Activated CD8-positive, alpha-beta T cell treated with anti-CD3 and anti-CD28 coated beads for 36 hours (primary cell): ENCODE measurements at regions not wholly inside any gene's neighbourhood (a gene's known extent, or its start where the extent isn't known, plus 50 kb on each side); places are given as distances from the start of the nearest gene placed in this dataset.

ENCODE experiments used
- ATAC-seq: fragments of 200-7000 bp; cut with Tn5 transposase; one replicate; pipeline ENCODE4 v1.10.0; 2021; ENCODE audit warnings: mild to moderate bottlenecking, moderate library complexity
- CTCF ChIA-PET: fragments of 350-600 bp; sonication (Branson Sonifier 250); formaldehyde crosslinking; loops from one replicate; lab custom pipeline; 2021; ENCODE audit warnings: antibody characterized with exemption; lab: Charles Lee
- POLR2A ChIA-PET: fragments of 350-600 bp; sonication (Branson Sonifier 250); formaldehyde crosslinking; loops from one replicate; lab custom pipeline; 2021; ENCODE audit warnings: antibody characterized with exemption; lab: Charles Lee
- DNase-seq: peaks from one replicate; pipeline ENCODE4 v3.0.0-alpha.2; 2020
- H3K27ac Mint-ChIP-seq: one replicate; pipeline ENCODE4 v1.8.0; 2021; ENCODE audit warnings: mild to moderate bottlenecking, mixed read lengths
- H3K27me3 Mint-ChIP-seq: one replicate; pipeline ENCODE4 v1.8.0; 2021; ENCODE audit warnings: mixed read lengths
- H3K36me3 Mint-ChIP-seq: one replicate; pipeline ENCODE4 v1.8.0; 2021; ENCODE audit warnings: low read depth, mixed read lengths
- H3K4me1 Mint-ChIP-seq: one replicate; pipeline ENCODE4 v1.8.0; 2021; ENCODE audit warnings: low read depth, mixed read lengths
- H3K4me3 Mint-ChIP-seq: one replicate; pipeline ENCODE4 v1.8.0; 2021; ENCODE audit warnings: mild to moderate bottlenecking, moderate library complexity, mixed read lengths
- H3K9me3 Mint-ChIP-seq: one replicate; pipeline ENCODE4 v1.8.0; 2021; ENCODE audit warnings: mixed read lengths
- intact Hi-C: fragments of 100-400 bp; cut with micrococcal nuclease; formaldehyde crosslinking; loops from one replicate; pipeline ENCODE4 v1.10.0; 2022
- TF ChIP-seq, protein P1 (sequence below): fragments of 200-600 bp; IDR thresholded peaks from one replicate; pipeline ENCODE4 v1.8.0; 2022; ENCODE audit warnings: antibody characterized with exemption, mild to moderate bottlenecking

DNA sequence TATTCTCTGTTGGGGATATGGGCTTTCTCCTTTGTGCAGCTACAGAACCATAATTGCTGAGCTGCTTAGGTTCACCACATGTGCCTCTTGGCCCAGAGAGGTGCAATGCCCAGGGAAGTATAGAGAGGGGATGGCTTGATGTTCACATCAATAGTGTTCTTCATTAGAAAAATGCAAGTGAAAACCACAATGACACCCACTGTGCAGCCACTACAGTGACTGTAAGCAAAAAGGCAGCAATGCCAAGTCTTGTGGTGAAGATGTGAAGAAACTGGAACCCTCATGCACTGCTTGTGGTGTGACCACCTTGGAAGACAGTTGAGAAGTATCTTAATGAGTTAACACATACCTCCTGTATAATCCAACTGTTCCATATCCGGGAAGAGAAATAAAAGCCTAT lies 318.9 kb upstream of the ZMIZ1 start:
- peak; percentile 49 for ATAC-seq
- peak; percentile 55 for DNase-seq
- ChIA-PET CTCF (interaction anchor here (0.8 kb wide), 1 partner anchor 8 kb away, joined by 3 read pairs; no protein-coding TSS in a partner anchor), POLR2A (no interaction called here)
- Mint-ChIP-seq H3K27ac (no peak overlapping the region), H3K27me3 (peaks cover 11% of the 10 kb centered on the region), H3K4me3 (no peak overlapping the region), H3K4me1 (peaks cover 11% of the 10 kb centered on the region), H3K9me3 (no peaks in the 10 kb centered on the region), H3K36me3 (no peaks in the 10 kb centered on the region)
- TF ChIP-seq, protein P1, sequence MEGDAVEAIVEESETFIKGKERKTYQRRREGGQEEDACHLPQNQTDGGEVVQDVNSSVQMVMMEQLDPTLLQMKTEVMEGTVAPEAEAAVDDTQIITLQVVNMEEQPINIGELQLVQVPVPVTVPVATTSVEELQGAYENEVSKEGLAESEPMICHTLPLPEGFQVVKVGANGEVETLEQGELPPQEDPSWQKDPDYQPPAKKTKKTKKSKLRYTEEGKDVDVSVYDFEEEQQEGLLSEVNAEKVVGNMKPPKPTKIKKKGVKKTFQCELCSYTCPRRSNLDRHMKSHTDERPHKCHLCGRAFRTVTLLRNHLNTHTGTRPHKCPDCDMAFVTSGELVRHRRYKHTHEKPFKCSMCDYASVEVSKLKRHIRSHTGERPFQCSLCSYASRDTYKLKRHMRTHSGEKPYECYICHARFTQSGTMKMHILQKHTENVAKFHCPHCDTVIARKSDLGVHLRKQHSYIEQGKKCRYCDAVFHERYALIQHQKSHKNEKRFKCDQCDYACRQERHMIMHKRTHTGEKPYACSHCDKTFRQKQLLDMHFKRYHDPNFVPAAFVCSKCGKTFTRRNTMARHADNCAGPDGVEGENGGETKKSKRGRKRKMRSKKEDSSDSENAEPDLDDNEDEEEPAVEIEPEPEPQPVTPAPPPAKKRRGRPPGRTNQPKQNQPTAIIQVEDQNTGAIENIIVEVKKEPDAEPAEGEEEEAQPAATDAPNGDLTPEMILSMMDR, result no peak
- intact Hi-C loops, result no loop called here

DNA sequence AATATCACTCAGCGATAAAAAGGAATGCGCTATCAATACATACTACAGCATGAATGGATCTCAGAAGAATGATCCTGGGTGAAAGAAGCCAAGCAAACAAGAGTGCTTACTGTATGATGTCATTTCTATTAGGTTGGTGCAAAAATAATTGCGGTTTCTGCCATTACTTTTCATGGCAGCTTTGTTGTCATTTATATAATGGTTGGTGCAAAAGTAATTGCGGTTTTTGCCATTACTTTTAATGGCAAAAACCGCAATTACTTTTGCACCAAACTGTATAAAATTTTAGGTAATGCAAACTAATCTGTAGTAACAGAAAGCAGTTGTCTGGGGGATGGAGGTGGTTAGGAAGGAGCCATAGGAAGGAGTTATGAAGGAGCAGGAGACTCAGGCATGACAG lies 318.3 kb upstream of the ZMIZ1 start:
- POLR2A ChIA-PET, result no interaction called here
- Mint-ChIP-seq H3K36me3 (no peaks in the 10 kb centered on the region), H3K27me3 (peaks cover 14% of the 10 kb centered on the region), H3K27ac (no peak overlapping the region), H3K4me1 (peaks cover 11% of the 10 kb centered on the region), H3K9me3 (no peaks in the 10 kb centered on the region), H3K4me3 (no peak overlapping the region)
- DNase-seq (no peak), ATAC-seq (no peak)
- intact Hi-C loops, result no loop called here
- TF ChIP-seq, protein P1, result no peak
- CTCF ChIA-PET, result no interaction called here

DNA sequence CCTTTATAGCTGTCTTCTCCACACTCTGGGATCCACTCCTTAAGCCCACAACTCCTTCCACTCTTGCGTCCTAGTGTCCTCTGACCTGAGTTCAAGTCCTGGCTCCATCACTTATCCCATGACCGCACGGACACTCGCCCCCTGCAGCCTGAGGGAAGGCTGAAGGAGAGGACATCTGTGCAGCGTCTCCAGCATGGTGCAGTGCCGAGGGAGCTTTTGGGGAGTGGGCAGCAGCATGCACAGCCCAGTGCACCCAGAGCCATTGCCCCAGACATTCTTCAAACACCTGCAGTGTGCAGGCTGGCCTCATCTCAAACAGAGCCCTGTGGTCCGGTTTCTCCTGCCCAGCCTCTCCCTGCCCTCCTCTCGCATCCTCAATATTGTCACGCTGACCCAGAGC lies 317.1 kb upstream of the ZMIZ1 start:
- TF ChIP-seq, protein P1, result no peak
- intact Hi-C loops, result no loop called here
- no peak overlapping the region for H3K4me3 Mint-ChIP-seq
- H3K9me3 Mint-ChIP-seq, result no peaks in the 10 kb centered on the region
- peaks cover 16% of the 10 kb centered on the region for H3K27me3 Mint-ChIP-seq
- ChIA-PET POLR2A (no interaction called here), CTCF (no interaction called here)
- H3K4me1 Mint-ChIP-seq, result peaks cover 16% of the 10 kb centered on the region
- ATAC-seq, result no peak
- no peak for DNase-seq
- no peaks in the 10 kb centered on the region for H3K36me3 Mint-ChIP-seq
- no peak overlapping the region for H3K27ac Mint-ChIP-seq

DNA sequence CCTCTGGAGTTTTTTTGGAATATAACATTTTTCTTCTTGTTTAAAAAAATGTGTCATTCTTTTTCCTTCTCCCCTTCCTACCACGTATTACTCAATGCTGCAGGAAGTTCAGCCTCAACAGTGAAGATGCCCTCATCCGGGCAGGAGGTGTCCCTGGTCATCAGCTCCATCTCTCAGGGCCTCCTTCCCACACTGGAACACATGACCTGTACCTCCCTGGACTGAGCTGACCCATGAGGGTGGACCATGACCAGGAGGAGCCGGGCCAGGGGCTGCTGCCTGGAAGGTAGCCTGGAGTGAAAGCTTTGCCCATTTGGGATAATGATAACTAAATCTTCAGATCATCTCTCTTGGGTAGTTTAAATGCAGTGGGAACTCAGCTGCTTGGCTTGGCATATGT lies 316.5 kb upstream of the ZMIZ1 start:
- H3K27me3 Mint-ChIP-seq, result peaks cover 17% of the 10 kb centered on the region
- H3K4me1 Mint-ChIP-seq, result peaks cover 20% of the 10 kb centered on the region
- H3K9me3 Mint-ChIP-seq, result no peaks in the 10 kb centered on the region
- DNase-seq, result no peak
- intact Hi-C loops, result no loop called here
- H3K36me3 Mint-ChIP-seq, result no peaks in the 10 kb centered on the region
- ATAC-seq, result no peak
- ChIA-PET POLR2A (no interaction called here), CTCF (no interaction called here)
- H3K27ac Mint-ChIP-seq, result no peak overlapping the region
- TF ChIP-seq, protein P1, result no peak
- H3K4me3 Mint-ChIP-seq, result no peak overlapping the region

DNA sequence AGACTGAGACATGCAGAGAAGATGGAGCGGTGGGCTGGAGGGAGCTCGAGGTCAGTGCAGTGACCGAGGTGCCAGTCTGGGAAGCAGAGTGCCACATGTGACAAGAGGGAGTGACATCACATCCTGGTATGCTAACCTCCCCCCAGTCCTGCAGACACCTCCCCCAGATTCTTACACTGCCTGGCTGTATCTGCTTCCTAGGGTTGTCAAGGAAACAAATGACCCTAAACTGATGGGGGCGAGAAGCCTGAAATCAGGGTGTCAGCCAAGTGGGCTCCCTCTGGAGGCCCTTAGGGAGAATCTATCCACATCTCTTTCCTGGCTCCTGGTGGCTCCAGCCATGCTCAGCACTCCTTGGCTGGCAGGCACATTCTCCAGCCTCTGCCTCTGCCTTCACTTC lies 316.1 kb upstream of the ZMIZ1 start:
- no peaks in the 10 kb centered on the region for H3K9me3 Mint-ChIP-seq
- DNase-seq, result no peak
- intact Hi-C loops, result no loop called here
- no peaks in the 10 kb centered on the region for H3K36me3 Mint-ChIP-seq
- H3K4me3 Mint-ChIP-seq, result no peak overlapping the region
- peaks cover 20% of the 10 kb centered on the region for H3K4me1 Mint-ChIP-seq
- no peak overlapping the region for H3K27ac Mint-ChIP-seq
- CTCF ChIA-PET, result no interaction called here
- no peak for ATAC-seq
- TF ChIP-seq, protein P1, result no peak
- H3K27me3 Mint-ChIP-seq, result peaks cover 17% of the 10 kb centered on the region
- POLR2A ChIA-PET, result no interaction called here
